Type B pancreatic cell (in vitro differentiated cells): ENCODE measurements at regions not wholly inside any gene's neighbourhood (a gene's known extent, or its start where the extent isn't known, plus 50 kb on each side); places are given as distances from the start of the nearest gene placed in this dataset.
A peak's percentile ranks its signal among the peaks of the same experiment; 100 is the strongest.

Source experiments
- DNase-seq: peaks from one replicate; pipeline ENCODE4 v3.0.0; 2021; ENCODE audit warnings: mixed read lengths; ENCODE audit not compliant: unreplicated experiment; ENCODE audit errors: extremely low spot score
- H3K27ac Mint-ChIP-seq: 2 replicates; pipeline ENCODE4 v1.8.0; 2021; ENCODE audit warnings: mild to moderate bottlenecking, mixed read lengths
- H3K27me3 Mint-ChIP-seq: 2 replicates; pipeline ENCODE4 v1.8.0; 2021; ENCODE audit warnings: mixed read lengths
- H3K36me3 Mint-ChIP-seq: 2 replicates; pipeline ENCODE4 v1.8.0; 2021; ENCODE audit warnings: mixed read lengths
- H3K4me1 Mint-ChIP-seq: one replicate; pipeline ENCODE4 v1.8.0; 2021; ENCODE audit warnings: mixed read lengths; ENCODE audit not compliant: unreplicated experiment
- H3K4me3 Mint-ChIP-seq: 2 replicates; pipeline ENCODE4 v1.8.0; 2021; ENCODE audit warnings: mild to moderate bottlenecking, mixed read lengths
- H3K9me3 Mint-ChIP-seq: 2 replicates; pipeline ENCODE4 v1.8.0; 2021; ENCODE audit warnings: mixed read lengths
- CTCF ChIP-seq: fragments of 200-600 bp; sonication (generic); conservative IDR thresholded peaks from 2 replicates; pipeline ENCODE4 v1.5.0; 2021; ENCODE audit warnings: antibody characterized with exemption, mild to moderate bottlenecking

DNA sequence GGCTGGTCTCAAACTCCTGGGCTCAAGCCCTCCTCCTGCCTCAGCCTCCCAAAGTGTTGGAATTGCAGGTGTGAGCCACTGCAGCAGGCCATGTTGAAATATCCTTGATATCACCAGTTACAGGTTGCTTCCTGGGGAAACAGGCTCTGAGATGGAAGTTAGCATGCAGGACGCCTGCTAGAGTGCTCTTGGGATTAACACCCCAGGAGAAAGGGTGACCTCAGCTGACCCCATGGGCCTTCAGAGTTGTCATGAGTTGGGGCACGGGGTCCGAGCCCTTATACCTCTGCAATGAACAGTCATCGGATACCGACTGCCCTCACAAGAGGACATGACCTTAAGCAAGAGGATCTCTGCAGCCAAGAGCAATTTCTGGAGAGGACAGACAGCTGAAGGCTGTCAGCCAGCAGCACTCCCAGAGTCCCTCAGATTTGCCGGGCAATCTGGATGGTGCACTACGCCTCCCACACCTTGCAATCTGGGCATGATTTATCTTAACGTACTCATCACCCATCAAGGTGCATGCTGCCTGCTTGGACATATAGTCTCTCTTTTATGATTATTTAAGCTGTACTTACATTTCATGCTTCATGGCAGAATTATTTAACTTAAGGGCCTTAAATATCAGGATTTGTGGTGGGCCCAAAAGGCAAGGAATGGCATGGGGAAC is 134.6 kb downstream of the ADSS2 start:
- Mint-ChIP-seq H3K27ac (no peak overlapping the region), H3K27me3 (no peaks in the 10 kb centered on the region), H3K36me3 (no peaks in the 10 kb centered on the region), H3K9me3 (no peaks in the 10 kb centered on the region), H3K4me1 (no peaks in the 10 kb centered on the region), H3K4me3 (no peak overlapping the region)
- TF ChIP-seq CTCF: no peak
- no peak for DNase-seq

DNA sequence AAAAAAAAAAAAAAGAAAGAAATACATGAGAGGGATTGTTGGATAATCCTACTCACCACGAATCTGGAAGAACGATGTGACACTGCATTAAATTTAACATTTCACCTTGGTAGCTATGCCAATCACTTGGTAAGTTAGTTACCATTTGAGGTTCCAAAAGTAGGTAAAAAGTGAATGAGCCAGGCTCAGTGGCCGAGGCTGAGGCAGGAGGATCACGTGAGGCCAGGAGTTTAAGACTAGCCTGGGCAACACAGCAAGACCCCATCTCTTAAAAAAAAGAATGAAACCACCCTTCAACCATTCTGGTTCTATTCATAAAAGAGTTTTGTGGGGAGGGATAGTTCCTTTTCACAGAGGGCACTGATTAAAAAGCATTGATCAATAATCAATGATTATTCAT is 133.6 kb downstream of the ADSS2 start:
- no peak for DNase-seq
- H3K27ac Mint-ChIP-seq: no peak overlapping the region
- H3K4me1 Mint-ChIP-seq: peaks cover 4% of the 10 kb centered on the region
- no peaks in the 10 kb centered on the region for H3K27me3 Mint-ChIP-seq
- H3K4me3 Mint-ChIP-seq: no peak overlapping the region
- TF ChIP-seq CTCF: no peak
- H3K9me3 Mint-ChIP-seq: peaks cover 6% of the 10 kb centered on the region
- H3K36me3 Mint-ChIP-seq: peaks cover 4% of the 10 kb centered on the region

GRCh38 chr1:244318512-244318911 is 133.2 kb downstream of the ADSS2 start:
- no peak for DNase-seq
- Mint-ChIP-seq H3K4me3 (no peak overlapping the region), H3K27me3 (no peaks in the 10 kb centered on the region), H3K27ac (no peak overlapping the region), H3K4me1 (peaks cover 4% of the 10 kb centered on the region), H3K9me3 (peaks cover 6% of the 10 kb centered on the region), H3K36me3 (peaks cover 4% of the 10 kb centered on the region)
- no peak for TF ChIP-seq CTCF

- Mint-ChIP-seq H3K36me3 (peaks cover 4% of the 10 kb centered on the region), H3K27ac (no peak overlapping the region), H3K4me1 (peaks cover 4% of the 10 kb centered on the region), H3K27me3 (no peaks in the 10 kb centered on the region), H3K4me3 (no peak overlapping the region), H3K9me3 (peaks cover 6% of the 10 kb centered on the region)
- DNase-seq: no peak
- TF ChIP-seq CTCF: no peak
Measured at GRCh38 chr1:244319283-244320132, 132.2 kb downstream of the ADSS2 start.

- H3K36me3 Mint-ChIP-seq: peaks cover 4% of the 10 kb centered on the region
Measured at GRCh38 chr1:244322181-244322580, 129.5 kb downstream of the ADSS2 start.

More at GRCh38 chr1:244322181-244322580, 129.5 kb downstream of the ADSS2 start:
- H3K27me3 Mint-ChIP-seq: no peaks in the 10 kb centered on the region
- peaks cover 6% of the 10 kb centered on the region for H3K9me3 Mint-ChIP-seq
- no peak for DNase-seq
- no peak for TF ChIP-seq CTCF
- peak overlapping the region; percentile 96 for H3K27ac Mint-ChIP-seq
- peak overlapping the region; percentile 68 for H3K4me3 Mint-ChIP-seq
- H3K4me1 Mint-ChIP-seq: peaks cover 12% of the 10 kb centered on the region
